Activated naive CD8-positive, alpha-beta T cell treated with anti-CD3 and anti-CD28 coated beads, Interleukin-2, amount 50 U/mL, for 24 hours (primary cell): ENCODE measurements at regions not wholly inside any gene's neighbourhood (a gene's known extent, or its start where the extent isn't known, plus 50 kb on each side); places are given as distances from the start of the nearest gene placed in this dataset.
"Not testable (repeated sequence)": the region's sequence is repeated elsewhere in the genome, so short reads cannot be mapped to it uniquely, and the experiment has no call there.

Experiments used
- ATAC-seq: fragments of 150-1000 bp; cut with Tn5 transposase; one replicate; pipeline ENCODE4 v1.10.0; 2021
- DNase-seq: peaks from one replicate; pipeline ENCODE4 v3.0.0; 2021
- H3K27ac Mint-ChIP-seq: one replicate; pipeline ENCODE4 v1.8.0; 2021; ENCODE audit warnings: mild to moderate bottlenecking, mixed read lengths
- H3K27me3 Mint-ChIP-seq: one replicate; pipeline ENCODE4 v1.8.0; 2021; ENCODE audit warnings: mixed read lengths
- H3K36me3 Mint-ChIP-seq: one replicate; pipeline ENCODE4 v1.8.0; 2021; ENCODE audit warnings: low read depth, mixed read lengths
- H3K4me1 Mint-ChIP-seq: one replicate; pipeline ENCODE4 v1.8.0; 2021; ENCODE audit warnings: mixed read lengths
- H3K4me3 Mint-ChIP-seq: one replicate; pipeline ENCODE4 v1.8.0; 2021; ENCODE audit warnings: mild to moderate bottlenecking, moderate library complexity, mixed read lengths
- H3K9me3 Mint-ChIP-seq: one replicate; pipeline ENCODE4 v1.8.0; 2021; ENCODE audit warnings: mixed read lengths

- DNase-seq, H3K36me3 Mint-ChIP-seq, H3K4me1 Mint-ChIP-seq, H3K9me3 Mint-ChIP-seq, ATAC-seq, H3K27me3 Mint-ChIP-seq, H3K4me3 Mint-ChIP-seq, H3K27ac Mint-ChIP-seq: not testable (repeated sequence)
Measured at GRCh38 chr3:98713332-98713731, 49.8 kb upstream of the ST3GAL6 start.
